ENCODE measurements at regions not wholly inside any gene's neighbourhood (a gene's known extent, or its start where the extent isn't known, plus 50 kb on each side); places are given as distances from the start of the nearest gene placed in this dataset.
A peak's percentile ranks its signal among the peaks of the same experiment; 100 is the strongest.
"Not testable (repeated sequence)": the region's sequence is repeated elsewhere in the genome, so short reads cannot be mapped to it uniquely, and the experiment has no call there.

GRCh38 chrX:76774912-76775311, 347.4 kb downstream of the MAGEE1 start:
- not testable (repeated sequence) for H3K36me3 Mint-ChIP-seq (ENCODE audit: unreplicated experiment); H3K4me1 Mint-ChIP-seq (ENCODE audit: unreplicated experiment); H3K27ac Mint-ChIP-seq (ENCODE audit: unreplicated experiment); DNase-seq (ENCODE audit: extremely low spot score, unreplicated experiment); H3K27me3 Mint-ChIP-seq (ENCODE audit: unreplicated experiment); H3K4me3 Mint-ChIP-seq (ENCODE audit: unreplicated experiment)
- H3K9me3 Mint-ChIP-seq (ENCODE audit: unreplicated experiment), result peaks cover 46% of the 10 kb centered on the region

- no peak overlapping the region for H3K4me3 Mint-ChIP-seq (ENCODE audit: unreplicated experiment)
- TF ChIP-seq CTCF (IDR thresholded peaks at IDR 0.05), result no peak
- H3K4me1 Mint-ChIP-seq (ENCODE audit: unreplicated experiment), result no peaks in the 10 kb centered on the region
- no peaks in the 10 kb centered on the region for H3K36me3 Mint-ChIP-seq (ENCODE audit: unreplicated experiment)
- no peaks in the 10 kb centered on the region for H3K27me3 Mint-ChIP-seq (ENCODE audit: unreplicated experiment)
- no peak overlapping the region for H3K27ac Mint-ChIP-seq (ENCODE audit: unreplicated experiment)
- DNase-seq (ENCODE audit: extremely low spot score, unreplicated experiment), result no peak
- peaks cover 34% of the 10 kb centered on the region for H3K9me3 Mint-ChIP-seq (ENCODE audit: unreplicated experiment)
These were observed 368.8 kb downstream of the MAGEE1 start for GRCh38 chrX:76796311-76796710.

- no peak for DNase-seq (ENCODE audit: extremely low spot score, unreplicated experiment)
- Mint-ChIP-seq H3K9me3 (ENCODE audit: unreplicated experiment) (peaks cover 47% of the 10 kb centered on the region), H3K27me3 (ENCODE audit: unreplicated experiment) (no peaks in the 10 kb centered on the region), H3K4me3 (ENCODE audit: unreplicated experiment) (no peak overlapping the region), H3K36me3 (ENCODE audit: unreplicated experiment) (no peaks in the 10 kb centered on the region), H3K4me1 (ENCODE audit: unreplicated experiment) (no peaks in the 10 kb centered on the region), H3K27ac (ENCODE audit: unreplicated experiment) (no peak overlapping the region)
- no peak for TF ChIP-seq CTCF (IDR thresholded peaks at IDR 0.05)
These were observed 375.2 kb downstream of the MAGEE1 start for GRCh38 chrX:76802708-76803107.

- Mint-ChIP-seq H3K9me3 (ENCODE audit: unreplicated experiment) (peaks cover 35% of the 10 kb centered on the region), H3K27ac (ENCODE audit: unreplicated experiment) (no peak overlapping the region), H3K4me1 (ENCODE audit: unreplicated experiment) (no peaks in the 10 kb centered on the region), H3K36me3 (ENCODE audit: unreplicated experiment) (no peaks in the 10 kb centered on the region), H3K27me3 (ENCODE audit: unreplicated experiment) (no peaks in the 10 kb centered on the region), H3K4me3 (ENCODE audit: unreplicated experiment) (no peak overlapping the region)
- no peak for DNase-seq (ENCODE audit: extremely low spot score, unreplicated experiment)
- no peak for TF ChIP-seq CTCF (IDR thresholded peaks at IDR 0.05)
These were observed 388.2 kb downstream of the MAGEE1 start for GRCh38 chrX:76815754-76816153.

GRCh38 chrX:76817279-76817678, 389.8 kb downstream of the MAGEE1 start:
- not testable (repeated sequence) for H3K4me3 Mint-ChIP-seq (ENCODE audit: unreplicated experiment); H3K4me1 Mint-ChIP-seq (ENCODE audit: unreplicated experiment); DNase-seq (ENCODE audit: extremely low spot score, unreplicated experiment); H3K27ac Mint-ChIP-seq (ENCODE audit: unreplicated experiment); H3K36me3 Mint-ChIP-seq (ENCODE audit: unreplicated experiment); H3K27me3 Mint-ChIP-seq (ENCODE audit: unreplicated experiment)
- peaks cover 34% of the 10 kb centered on the region for H3K9me3 Mint-ChIP-seq (ENCODE audit: unreplicated experiment)

DNA sequence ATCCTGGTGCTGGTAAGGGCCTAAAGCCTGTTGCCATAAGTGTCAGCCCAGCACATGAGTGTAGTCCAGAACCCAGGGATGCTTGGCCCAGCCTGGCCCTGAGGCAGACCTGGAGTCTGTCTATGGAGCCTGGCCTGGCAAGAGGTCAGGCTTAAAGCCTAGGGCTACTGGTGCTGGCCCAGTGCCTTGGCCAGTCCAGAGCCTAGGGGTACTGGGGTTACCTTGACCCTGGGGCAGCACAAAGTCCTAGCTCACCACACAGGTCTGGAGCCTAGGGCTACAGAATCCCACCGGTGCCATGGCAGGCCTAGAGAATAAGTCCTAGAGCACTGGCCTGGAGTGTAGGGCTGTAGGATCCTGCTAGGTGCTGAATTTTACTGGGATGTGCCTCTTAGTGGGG, 393.8 kb downstream of the MAGEE1 start:
- no peak overlapping the region for H3K27ac Mint-ChIP-seq (ENCODE audit: unreplicated experiment)
- no peaks in the 10 kb centered on the region for H3K36me3 Mint-ChIP-seq (ENCODE audit: unreplicated experiment)
- peaks cover 49% of the 10 kb centered on the region for H3K9me3 Mint-ChIP-seq (ENCODE audit: unreplicated experiment)
- no peaks in the 10 kb centered on the region for H3K27me3 Mint-ChIP-seq (ENCODE audit: unreplicated experiment)
- H3K4me3 Mint-ChIP-seq (ENCODE audit: unreplicated experiment), result no peak overlapping the region
- no peak for TF ChIP-seq CTCF (IDR thresholded peaks at IDR 0.05)
- DNase-seq (ENCODE audit: extremely low spot score, unreplicated experiment), result peak; percentile 72
- H3K4me1 Mint-ChIP-seq (ENCODE audit: unreplicated experiment), result no peaks in the 10 kb centered on the region

All from osteocyte (in vitro differentiated cells).